A673 (cell line): ENCODE measurements at regions not wholly inside any gene's neighbourhood (a gene's known extent, or its start where the extent isn't known, plus 50 kb on each side); places are given as distances from the start of the nearest gene placed in this dataset.

Experiments used
- BruUV-seq: library from RNA; stranded (reverse); fragments of 400-500 nt; replicated peaks from 2 replicates; lab custom pipeline; 2021; lab: Mats Ljungman, UMichigan
- CTCF ChIA-PET: fragments of 300-600 bp; sonication (Branson Sonifier 250); formaldehyde crosslinking; loops from one replicate; lab custom pipeline; 2022; ENCODE audit warnings: antibody characterized with exemption; lab: Charles Lee
- POLR2A ChIA-PET: fragments of 300-600 bp; sonication (Branson Sonifier 250); formaldehyde crosslinking; loops from one replicate; lab custom pipeline; 2022; ENCODE audit warnings: antibody characterized with exemption; ENCODE audit not compliant: low non-redundant PET; lab: Charles Lee
- DNase-seq: peaks from one replicate; pipeline ENCODE4 v3.0.0-alpha.2; 2015; ENCODE audit warnings: low spot score
- H3K27ac ChIP-seq: fragments of 200-600 bp; sonication (generic); 2 replicates; pipeline ENCODE4 v1.5.1; 2016; ENCODE audit warnings: mixed run types, low read depth, mild to moderate bottlenecking, mixed read lengths, antibody characterized with exemption, low read length; ENCODE audit not compliant: poor library complexity, severe bottlenecking
- H3K27me3 ChIP-seq: fragments of 200-600 bp; sonication (generic); replicated peaks from 2 replicates; pipeline ENCODE4 v1.6.1; 2017; ENCODE audit warnings: mixed run types, low read depth, mild to moderate bottlenecking, mixed read lengths, antibody characterized with exemption, low read length; ENCODE audit not compliant: insufficient read depth, poor library complexity
- H3K36me3 ChIP-seq: fragments of 200-600 bp; sonication (generic); 2 replicates; pipeline ENCODE4 v1.6.1; 2016; ENCODE audit warnings: mixed run types, mild to moderate bottlenecking, mixed read lengths, antibody characterized with exemption, low read length; ENCODE audit not compliant: insufficient read depth, poor library complexity, severe bottlenecking
- H3K4me1 ChIP-seq: fragments of 200-600 bp; sonication (generic); 2 replicates; pipeline ENCODE4 v1.6.1; 2017; ENCODE audit warnings: mixed run types, mild to moderate bottlenecking, mixed read lengths, antibody characterized with exemption, low read length; ENCODE audit not compliant: insufficient read depth, poor library complexity, severe bottlenecking
- H3K4me3 ChIP-seq: fragments of 200-600 bp; sonication (generic); 2 replicates; pipeline ENCODE4 v1.5.1; 2016; ENCODE audit warnings: low read depth, mixed run types, mild to moderate bottlenecking, mixed read lengths, low read length; ENCODE audit not compliant: poor library complexity, severe bottlenecking
- H3K9me3 ChIP-seq: fragments of 200-600 bp; sonication (generic); 2 replicates; pipeline ENCODE4 v1.6.1; 2016; ENCODE audit warnings: mixed run types, low read depth, mild to moderate bottlenecking, mixed read lengths, antibody characterized with exemption, low read length; ENCODE audit not compliant: poor library complexity, severe bottlenecking
- CTCF ChIP-seq: fragments of 300-800, 200-600 bp; sonication (generic); conservative IDR thresholded peaks from 2 replicates; pipeline ENCODE4 v1.5.1; 2017; ENCODE audit warnings: low read depth, mild to moderate bottlenecking, antibody characterized with exemption, low read length, moderate library complexity, mixed read lengths
- EZH2 ChIP-seq: fragments of 200-600 bp; sonication (generic); IDR thresholded peaks from 2 replicates; pipeline ENCODE4 v1.6.1; 2017; ENCODE audit warnings: borderline replicate concordance, low read depth, mild to moderate bottlenecking, mixed read lengths, antibody characterized with exemption, low read length; ENCODE audit not compliant: poor library complexity, severe bottlenecking
- intact Hi-C: fragments of 100-400 bp; cut with micrococcal nuclease; formaldehyde crosslinking; loops from one replicate; pipeline ENCODE4 v1.10.0; 2022; ENCODE audit not compliant: unreplicated experiment

DNA sequence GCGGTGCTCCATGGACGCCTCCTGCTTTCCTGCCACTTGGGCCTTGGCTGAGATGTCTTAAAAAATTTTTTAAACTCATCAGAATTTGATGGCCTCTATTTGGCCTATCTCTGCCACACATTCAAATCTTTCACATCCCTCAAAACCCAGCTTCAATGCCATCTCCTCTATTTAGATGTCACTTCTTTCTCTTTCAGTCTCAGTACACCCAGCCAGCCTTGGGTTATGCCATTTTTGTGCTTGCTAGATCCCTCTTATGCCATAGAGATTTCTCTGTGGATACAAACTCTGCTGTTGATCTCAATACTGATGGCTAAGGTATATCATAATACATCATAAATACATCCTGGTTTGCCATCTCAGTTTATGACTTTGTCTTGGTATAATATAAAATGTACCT is 222.3 kb upstream of the TPRG1 start:
- no peak overlapping the region for H3K4me3 ChIP-seq
- no peak overlapping the region for H3K27ac ChIP-seq
- no peaks in the 10 kb centered on the region for H3K9me3 ChIP-seq
- DNase-seq: no peak
- H3K36me3 ChIP-seq: no peaks in the 10 kb centered on the region
- no peaks in the 10 kb centered on the region for H3K27me3 ChIP-seq
- CTCF ChIA-PET: no interaction called here
- H3K4me1 ChIP-seq: peaks cover 19% of the 10 kb centered on the region
- POLR2A ChIA-PET: no interaction called here
- intact Hi-C loops: no loop called here
- no peak for TF ChIP-seq EZH2
- TF ChIP-seq CTCF: no peak
- no TSS peak for BruUV-seq

DNA sequence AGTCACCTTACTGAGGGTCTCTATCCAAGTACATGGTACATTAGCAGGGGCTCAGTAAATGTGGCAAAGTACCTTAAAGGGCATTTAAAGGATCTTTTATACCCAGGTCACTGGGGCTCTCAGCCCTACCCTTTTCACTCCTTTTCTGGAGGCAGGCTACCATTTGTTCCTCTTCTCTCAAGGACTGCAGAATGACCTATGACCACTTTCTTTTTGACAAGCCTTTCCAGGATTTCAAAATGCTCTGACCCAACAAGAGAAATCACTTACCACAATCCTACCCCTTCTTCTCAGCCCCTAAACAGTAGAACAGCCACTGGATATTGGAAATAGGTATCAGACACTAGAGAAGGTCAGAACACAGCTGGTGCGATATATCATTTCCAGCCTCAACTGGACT is 221.8 kb upstream of the TPRG1 start:
- ChIA-PET POLR2A (no interaction called here), CTCF (interaction anchor here (1.2 kb wide), 2 partner anchors 1209 to 1210 kb away, joined by 3 to 4 read pairs; no protein-coding TSS in a partner anchor)
- no peak overlapping the region for H3K4me3 ChIP-seq
- intact Hi-C loops: loop anchor here (5.0 to 10.0 kb wide), 5 partner anchors 118 to 915 kb away; no protein-coding TSS in a partner anchor
- H3K27ac ChIP-seq: no peak overlapping the region
- TF ChIP-seq EZH2: no peak
- TF ChIP-seq CTCF: no peak
- H3K36me3 ChIP-seq: no peaks in the 10 kb centered on the region
- DNase-seq: no peak
- no peaks in the 10 kb centered on the region for H3K27me3 ChIP-seq
- no TSS peak for BruUV-seq
- peaks cover 21% of the 10 kb centered on the region for H3K4me1 ChIP-seq
- no peaks in the 10 kb centered on the region for H3K9me3 ChIP-seq

- no peaks in the 10 kb centered on the region for H3K27me3 ChIP-seq
- no peak overlapping the region for H3K4me3 ChIP-seq
- no peaks in the 10 kb centered on the region for H3K36me3 ChIP-seq
- no peaks in the 10 kb centered on the region for H3K9me3 ChIP-seq
- CTCF ChIA-PET: interaction anchor here (1.2 kb wide), 2 partner anchors 1210 to 1211 kb away, joined by 3 to 4 read pairs; no protein-coding TSS in a partner anchor
- peak; percentile 48 for DNase-seq
- TF ChIP-seq EZH2: no peak
- TF ChIP-seq CTCF: no peak
- no peak overlapping the region for H3K27ac ChIP-seq
- POLR2A ChIA-PET: no interaction called here
- intact Hi-C loops: loop anchor here (5.0 to 10.0 kb wide), 5 partner anchors 119 to 916 kb away; no protein-coding TSS in a partner anchor
- BruUV-seq: no TSS peak
- H3K4me1 ChIP-seq: peaks cover 25% of the 10 kb centered on the region
Measured at GRCh38 chr3:188950832-188951489, 220.8 kb upstream of the TPRG1 start.
